ENCODE measurements at regions not wholly inside any gene's neighbourhood (a gene's known extent, or its start where the extent isn't known, plus 50 kb on each side); places are given as distances from the start of the nearest gene placed in this dataset.

DNA sequence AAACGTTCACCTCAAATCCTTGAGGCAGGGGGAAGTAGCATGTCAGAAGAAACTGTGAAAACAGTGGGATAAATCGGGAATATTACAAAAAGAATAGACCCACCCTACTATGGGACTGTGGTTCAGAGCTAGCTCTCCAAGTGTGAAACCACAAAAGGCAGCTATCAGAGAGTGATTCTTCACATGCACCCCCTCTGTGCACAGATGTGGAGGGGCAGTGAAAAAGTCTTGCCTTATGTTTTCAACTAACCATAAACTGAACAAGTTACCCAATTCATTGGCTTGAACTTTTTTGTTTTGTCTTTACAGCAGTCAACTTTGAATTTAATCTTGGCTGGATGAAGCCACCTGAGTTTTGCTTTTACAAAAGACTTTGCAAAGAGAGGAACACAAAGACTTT is 98.8 kb upstream of the NR4A3 start:
- DNase-seq: no peak

- DNase-seq: no peak
Observed at GRCh38 chr9:99724640-99725039, 97.0 kb upstream of the NR4A3 start.

GRCh38 chr9:99725852-99726251 is 95.8 kb upstream of the NR4A3 start:
- no peak for DNase-seq

DNA sequence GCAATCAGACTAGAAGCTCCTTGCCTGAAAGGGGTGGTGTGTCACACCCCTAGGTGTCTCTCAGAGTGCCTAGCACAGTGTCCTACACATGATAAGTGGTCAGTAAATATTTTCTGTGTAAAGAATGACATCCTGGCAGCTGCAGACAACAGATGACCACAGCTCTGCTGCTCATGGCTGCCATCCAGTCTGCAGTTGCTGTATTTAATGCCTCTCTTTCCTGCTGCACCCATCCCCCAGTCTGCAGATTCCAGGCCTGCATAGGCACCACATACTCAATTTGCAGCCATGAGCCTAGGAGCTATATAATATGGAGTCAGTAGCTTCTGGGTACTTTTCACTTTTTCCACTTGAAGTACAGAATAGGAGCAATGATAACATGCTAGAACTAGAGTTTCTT is 94.9 kb upstream of the NR4A3 start:
- DNase-seq: no peak

- DNase-seq: no peak
Observed at GRCh38 chr9:99730062-99730461, 91.6 kb upstream of the NR4A3 start.

DNA sequence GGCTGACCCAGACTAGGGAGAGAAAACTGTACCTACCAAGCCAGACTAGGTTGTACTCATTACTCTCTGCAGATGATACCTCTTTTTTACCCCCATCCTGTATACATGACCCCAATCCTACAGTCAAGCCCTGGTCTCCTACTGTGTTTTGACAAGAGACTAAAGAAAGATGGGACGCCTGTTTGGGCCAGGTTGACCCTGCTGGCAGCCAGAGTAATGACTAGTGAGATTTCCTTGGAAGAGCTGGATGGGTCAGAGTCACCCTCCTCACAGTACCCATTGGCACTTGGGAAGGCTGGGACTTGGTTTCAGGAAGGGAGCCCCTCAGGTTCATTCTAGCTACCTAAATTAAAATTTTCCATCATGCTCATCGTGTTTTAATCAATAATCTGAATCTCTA is 89.7 kb upstream of the NR4A3 start:
- no peak for DNase-seq

DNA sequence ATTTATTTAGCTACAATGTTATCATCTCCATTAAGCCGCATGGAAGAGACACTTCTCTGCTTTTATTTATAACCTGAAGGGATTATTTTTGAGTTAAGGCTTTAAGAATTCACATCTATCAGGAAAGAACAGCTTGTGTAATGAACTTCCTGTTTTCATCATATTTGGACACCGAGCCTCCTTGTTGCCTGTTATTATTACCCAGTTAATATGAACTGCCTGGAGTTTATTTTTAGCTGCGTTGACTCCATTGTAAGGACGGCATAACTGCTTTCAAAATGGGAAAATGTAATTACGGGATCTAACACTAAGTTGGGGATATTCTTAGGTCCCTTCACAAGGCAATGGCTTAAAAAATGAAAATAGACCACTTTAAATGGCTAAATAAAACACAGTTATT is 89.0 kb upstream of the NR4A3 start:
- DNase-seq: no peak

GRCh38 chr9:99735041-99735440 is 86.6 kb upstream of the NR4A3 start:
- DNase-seq: no peak

GRCh38 chr9:99736291-99736690 is 85.4 kb upstream of the NR4A3 start:
- no peak for DNase-seq

DNA sequence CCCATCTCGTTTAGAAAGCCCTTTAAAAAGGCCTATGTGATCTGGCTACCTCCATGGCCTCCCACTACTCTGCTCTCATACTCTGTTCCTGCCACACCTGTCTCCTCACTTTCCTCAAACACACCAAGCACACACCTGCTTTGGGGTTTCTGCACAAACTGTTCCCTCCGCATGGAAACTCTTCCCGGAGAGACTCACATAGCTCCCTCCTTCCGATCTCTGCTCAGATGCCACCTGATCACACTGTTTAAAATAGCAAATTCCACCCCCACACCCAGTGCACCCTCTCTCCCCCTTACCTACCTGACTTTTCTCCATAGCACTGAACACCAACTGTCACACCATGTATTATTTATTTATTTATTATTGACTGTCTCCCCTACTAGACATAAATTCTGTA is 84.0 kb upstream of the NR4A3 start:
- DNase-seq: no peak

DNA sequence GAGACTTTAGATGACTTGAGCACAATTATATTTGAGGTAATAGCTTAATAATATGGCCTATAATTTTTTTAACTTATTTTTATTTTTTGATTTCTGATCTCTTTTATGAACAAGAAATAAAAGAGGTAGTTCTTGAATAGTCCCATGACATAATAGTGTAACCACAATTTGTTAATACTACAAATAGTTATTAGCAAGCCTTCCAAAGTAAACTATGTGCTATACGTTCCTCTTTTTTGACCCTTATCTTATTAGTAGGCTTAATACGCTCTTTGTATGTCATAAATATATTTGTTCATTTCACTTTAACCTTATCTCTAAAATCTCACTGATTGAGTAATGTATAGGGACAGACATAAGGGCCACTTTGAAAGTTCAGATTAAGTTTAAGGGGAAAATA is 78.7 kb upstream of the NR4A3 start:
- no peak for DNase-seq

- DNase-seq: no peak
Observed at GRCh38 chr9:99743455-99743854, 78.2 kb upstream of the NR4A3 start.

DNA sequence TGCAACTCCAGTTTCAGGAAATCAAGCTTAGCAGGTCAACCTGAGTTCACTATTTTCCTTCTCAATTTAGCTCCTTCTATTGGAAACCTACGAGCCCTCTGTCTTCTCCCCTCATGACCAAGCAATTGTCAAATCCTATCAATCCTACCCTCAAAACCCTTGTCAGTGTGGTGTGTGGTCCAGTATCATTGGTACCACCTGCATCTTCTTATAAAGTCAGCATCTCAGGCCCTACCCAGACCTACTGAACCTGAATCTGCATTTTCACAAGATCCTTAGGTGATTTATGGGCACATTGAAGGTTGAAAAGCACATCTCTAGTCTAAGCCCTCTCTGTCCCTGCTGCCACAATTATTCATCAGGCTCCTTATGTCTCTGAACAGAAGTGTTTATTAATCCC is 77.6 kb upstream of the NR4A3 start:
- no peak for DNase-seq

GRCh38 chr9:99745085-99745484 is 76.6 kb upstream of the NR4A3 start:
- DNase-seq: no peak

DNA sequence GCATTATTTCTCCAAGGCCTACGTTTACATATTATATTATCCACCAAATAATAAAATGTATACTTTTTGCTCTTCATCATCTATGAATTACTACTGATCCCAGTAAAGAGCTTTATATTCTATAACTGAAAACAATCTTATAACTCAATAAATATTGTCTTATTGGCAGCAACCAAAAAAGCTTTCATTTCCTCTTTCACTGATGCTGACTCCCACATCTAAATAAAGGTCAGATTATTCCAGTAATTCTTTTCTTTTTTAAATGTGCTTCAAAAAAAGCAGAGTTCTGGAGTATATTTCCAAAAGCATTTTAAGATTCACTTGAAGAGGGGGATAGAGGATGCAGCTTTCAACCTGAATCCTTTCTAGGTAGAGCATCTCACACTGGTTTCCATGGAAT is 75.3 kb upstream of the NR4A3 start:
- DNase-seq: no peak

GRCh38 chr9:99748266-99748665 is 73.4 kb upstream of the NR4A3 start:
- no peak for DNase-seq

DNA sequence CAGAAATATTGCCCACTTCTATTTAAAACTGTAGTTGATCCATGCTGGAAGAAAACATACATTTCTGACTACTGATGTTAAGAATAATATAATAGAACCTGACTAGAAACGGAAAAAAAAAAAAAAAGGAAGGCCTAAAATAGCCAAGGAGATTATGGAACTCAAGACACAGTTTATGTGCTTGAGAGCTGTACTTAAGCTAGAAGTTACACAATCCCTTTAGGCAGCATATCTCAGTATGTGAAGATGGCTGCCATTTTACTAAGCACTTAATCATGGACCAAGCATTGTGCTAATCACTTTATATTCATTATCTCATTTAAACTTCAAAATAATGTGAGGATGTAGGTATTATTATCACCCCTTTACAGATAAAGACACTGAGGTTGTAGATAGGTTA is 73.0 kb upstream of the NR4A3 start:
- no peak for DNase-seq

DNA sequence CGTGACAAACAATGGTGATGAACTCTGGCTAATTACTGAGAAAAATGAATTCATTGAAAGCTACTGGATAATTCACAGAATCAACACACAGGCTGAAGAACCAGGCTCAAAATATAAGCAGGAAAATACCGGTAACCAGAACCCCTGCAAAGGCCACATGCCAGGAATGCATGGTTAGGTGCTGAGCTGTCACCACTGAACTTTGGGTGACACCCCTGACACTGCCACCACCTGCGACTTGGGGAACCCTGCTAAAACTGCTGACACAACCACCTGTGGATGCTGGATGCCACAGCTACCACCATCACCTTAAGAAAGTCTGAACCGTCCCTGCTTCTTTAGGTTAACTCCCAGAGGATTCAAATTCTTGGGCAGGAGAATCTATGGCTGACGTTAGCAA is 72.0 kb upstream of the NR4A3 start:
- DNase-seq: no peak

- no peak for DNase-seq
Observed at GRCh38 chr9:99750526-99750925, 71.2 kb upstream of the NR4A3 start.

DNA sequence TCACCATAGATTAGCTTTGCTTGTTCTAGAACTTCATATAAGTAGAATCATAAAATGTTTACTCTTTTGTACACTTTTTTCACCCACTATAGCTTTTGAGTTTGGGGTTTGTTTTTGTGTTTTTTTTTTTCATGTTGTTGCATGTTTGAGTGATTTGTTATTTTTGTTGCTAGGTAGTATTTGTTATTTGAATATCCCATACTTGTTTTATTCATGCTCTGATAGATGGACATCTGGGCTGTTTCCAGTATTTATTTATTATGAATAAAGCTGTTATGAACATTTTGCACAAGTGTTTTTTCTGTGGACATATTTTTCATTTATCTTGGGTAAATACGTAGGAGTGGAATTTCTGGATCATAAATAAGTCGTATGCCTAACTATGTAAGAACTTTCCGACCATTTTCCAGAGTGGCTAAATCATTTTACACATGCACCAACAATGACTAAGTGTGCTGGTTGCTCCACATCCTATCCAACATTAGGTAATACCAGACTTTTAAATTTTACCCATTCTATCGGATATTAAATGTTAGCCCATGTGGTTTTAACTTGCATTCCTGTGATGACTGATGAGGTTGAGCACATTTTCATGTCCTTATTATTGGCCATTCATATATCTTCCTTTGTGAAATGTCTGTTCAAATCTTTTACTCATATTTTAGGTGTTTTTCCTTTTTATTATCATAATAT is 69.1 kb upstream of the NR4A3 start:
- no peak for DNase-seq

DNA sequence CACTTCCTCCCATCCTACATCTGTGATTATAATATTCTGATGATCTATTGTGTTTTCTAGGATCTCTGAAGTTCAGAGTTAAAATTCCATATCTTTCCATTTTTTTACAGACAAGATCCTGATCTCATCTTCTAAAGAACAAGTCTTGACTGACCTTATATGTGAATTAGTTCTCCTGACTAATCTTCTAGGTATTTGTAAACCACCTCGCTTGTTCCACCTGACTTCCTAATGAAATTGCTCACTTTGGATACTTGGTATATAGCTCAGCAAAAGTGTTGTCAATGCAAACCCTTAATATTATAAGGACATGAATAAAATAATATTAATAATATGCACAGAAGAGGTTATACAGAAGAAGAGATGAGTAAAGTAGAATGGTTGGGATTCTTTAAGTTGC is 68.2 kb upstream of the NR4A3 start:
- DNase-seq: no peak

GRCh38 chr9:99760421-99760820 is 61.3 kb upstream of the NR4A3 start:
- DNase-seq: no peak

DNA sequence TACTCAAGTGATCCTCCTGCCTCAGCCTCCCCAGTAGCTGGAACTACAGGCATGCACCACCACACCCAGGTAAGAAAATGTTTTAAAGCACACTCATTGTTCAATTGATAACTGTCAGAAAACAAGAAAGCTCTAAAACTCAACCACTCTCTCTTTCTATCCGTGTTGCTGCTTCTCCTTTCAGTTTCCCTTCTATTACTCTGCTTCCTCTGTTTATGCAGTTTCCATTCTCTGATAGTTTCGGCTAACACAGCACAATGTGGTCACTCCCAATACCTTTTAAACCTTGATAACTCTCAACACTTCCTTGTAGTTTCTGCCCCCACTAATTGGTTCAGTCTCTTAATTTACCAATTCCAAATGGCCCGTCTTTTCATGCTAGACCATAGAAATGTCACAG is 59.2 kb upstream of the NR4A3 start:
- DNase-seq: no peak
